Endothelial cell (in vitro differentiated cells): ENCODE measurements at regions not wholly inside any gene's neighbourhood (a gene's known extent, or its start where the extent isn't known, plus 50 kb on each side); places are given as distances from the start of the nearest gene placed in this dataset.
"Not testable (repeated sequence)": the region's sequence is repeated elsewhere in the genome, so short reads cannot be mapped to it uniquely, and the experiment has no call there.

Experiments used
- DNase-seq: peaks from one replicate; pipeline ENCODE4 v3.0.0; 2021; ENCODE audit warnings: low spot score
- H3K27ac Mint-ChIP-seq: one replicate; pipeline ENCODE4 v1.8.0; 2021; ENCODE audit warnings: mixed read lengths, inconsistent platforms; ENCODE audit not compliant: unreplicated experiment
- H3K27me3 Mint-ChIP-seq: one replicate; pipeline ENCODE4 v1.8.0; 2021; ENCODE audit warnings: mild to moderate bottlenecking, moderate library complexity, mixed read lengths, inconsistent platforms; ENCODE audit not compliant: unreplicated experiment
- H3K36me3 Mint-ChIP-seq: one replicate; pipeline ENCODE4 v1.8.0; 2021; ENCODE audit warnings: mild to moderate bottlenecking, low read depth, mixed read lengths, inconsistent platforms; ENCODE audit not compliant: unreplicated experiment
- H3K4me1 Mint-ChIP-seq: one replicate; pipeline ENCODE4 v1.8.0; 2021; ENCODE audit warnings: mild to moderate bottlenecking, mixed read lengths, inconsistent platforms; ENCODE audit not compliant: unreplicated experiment
- H3K4me3 Mint-ChIP-seq: one replicate; pipeline ENCODE4 v1.8.0; 2021; ENCODE audit warnings: mild to moderate bottlenecking, mixed read lengths, inconsistent platforms; ENCODE audit not compliant: unreplicated experiment
- H3K9me3 Mint-ChIP-seq: one replicate; pipeline ENCODE4 v1.8.0; 2021; ENCODE audit warnings: mixed read lengths, inconsistent platforms; ENCODE audit not compliant: unreplicated experiment
- CTCF ChIP-seq: fragments of 200-600 bp; sonication (generic); IDR thresholded peaks from one replicate; pipeline ENCODE4 v1.5.0; 2021; ENCODE audit warnings: antibody characterized with exemption; ENCODE audit not compliant: unreplicated experiment

DNA sequence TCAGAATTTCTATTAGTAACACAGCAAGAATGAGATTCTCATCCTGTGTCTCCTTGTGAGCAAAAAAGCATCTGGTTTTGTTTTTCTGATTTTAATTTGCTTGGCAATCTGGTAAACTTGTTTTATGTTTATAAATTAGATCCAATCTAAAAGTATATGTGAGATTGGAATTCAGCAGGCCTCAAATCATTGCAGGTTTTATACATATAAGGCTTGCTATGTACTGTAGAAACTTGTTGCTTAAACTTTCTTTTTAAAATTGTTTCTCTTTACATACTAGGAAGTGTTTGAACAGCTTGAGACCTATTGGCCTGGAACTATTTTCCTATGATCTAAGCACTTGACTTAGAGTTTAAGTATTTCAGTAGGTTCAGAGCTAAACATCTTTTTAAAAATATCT is 1037.8 kb downstream of the NR2F1-AS1 start:
- no peak overlapping the region for H3K27ac Mint-ChIP-seq
- TF ChIP-seq CTCF, result no peak
- H3K27me3 Mint-ChIP-seq, result no peaks in the 10 kb centered on the region
- no peaks in the 10 kb centered on the region for H3K9me3 Mint-ChIP-seq
- H3K4me3 Mint-ChIP-seq, result no peak overlapping the region
- no peaks in the 10 kb centered on the region for H3K36me3 Mint-ChIP-seq
- DNase-seq, result no peak
- peaks cover 4% of the 10 kb centered on the region for H3K4me1 Mint-ChIP-seq

GRCh38 chr5:92542017-92542416 is 1039.0 kb downstream of the NR2F1-AS1 start:
- H3K4me1 Mint-ChIP-seq, H3K4me3 Mint-ChIP-seq, H3K27ac Mint-ChIP-seq, H3K9me3 Mint-ChIP-seq, H3K27me3 Mint-ChIP-seq, H3K36me3 Mint-ChIP-seq, DNase-seq: not testable (repeated sequence)

DNA sequence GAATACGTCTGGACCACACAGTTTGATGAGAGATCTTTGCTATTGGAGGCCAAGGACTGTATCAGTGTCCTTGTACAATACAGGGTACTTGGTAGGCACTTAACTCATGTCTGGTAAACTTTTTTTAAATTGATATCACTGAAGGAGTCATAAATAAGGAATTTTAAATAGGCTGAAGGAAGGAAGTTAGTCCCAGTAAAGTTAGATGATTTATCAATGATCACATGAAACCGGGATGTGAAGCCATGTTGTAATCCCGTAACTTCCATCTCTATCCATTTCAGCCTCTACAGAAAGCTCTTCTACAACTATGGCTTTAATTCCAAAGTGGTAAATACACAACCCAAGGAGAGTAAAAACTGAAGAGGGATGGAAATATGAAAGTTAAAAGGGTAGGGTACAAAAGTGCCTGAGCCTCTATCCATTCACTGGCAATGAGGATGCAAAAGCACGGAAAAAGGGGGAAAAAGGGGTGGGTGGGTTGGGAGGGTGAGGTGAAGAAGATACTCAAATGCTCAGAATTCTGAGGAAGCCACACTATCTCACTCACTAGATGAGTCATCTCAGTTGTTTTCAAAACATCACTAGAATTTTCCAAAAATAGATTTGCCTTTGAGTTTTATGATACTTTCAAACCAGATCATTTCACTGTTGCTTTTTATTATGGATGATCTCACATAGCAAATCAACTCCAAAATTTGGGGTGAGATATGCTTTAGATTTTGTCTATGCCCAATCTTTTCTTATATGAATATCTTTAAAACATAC is 1053.5 kb downstream of the NR2F1-AS1 start:
- no peaks in the 10 kb centered on the region for H3K27me3 Mint-ChIP-seq
- no peak for DNase-seq
- no peaks in the 10 kb centered on the region for H3K36me3 Mint-ChIP-seq
- no peaks in the 10 kb centered on the region for H3K9me3 Mint-ChIP-seq
- no peaks in the 10 kb centered on the region for H3K4me1 Mint-ChIP-seq
- TF ChIP-seq CTCF, result no peak
- H3K27ac Mint-ChIP-seq, result no peak overlapping the region
- no peak overlapping the region for H3K4me3 Mint-ChIP-seq

DNA sequence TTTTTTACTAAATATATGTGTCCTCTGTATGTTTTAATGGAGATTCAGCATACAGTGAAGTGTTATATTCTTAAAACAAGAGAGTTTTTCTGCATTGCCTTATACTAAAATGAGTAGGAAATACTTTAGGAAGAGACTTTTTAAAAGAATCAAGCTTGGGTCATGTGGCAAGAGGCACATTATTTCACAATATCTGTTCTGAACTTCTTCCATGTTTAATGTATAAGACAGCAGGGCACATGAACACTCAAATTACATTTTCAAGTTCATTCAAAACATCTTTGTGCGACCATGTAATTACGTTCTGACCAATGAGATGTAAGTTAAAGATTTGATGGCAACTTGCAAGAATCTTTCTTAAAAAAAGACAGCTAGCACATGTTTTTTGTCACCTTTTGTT is 1055.9 kb downstream of the NR2F1-AS1 start:
- H3K4me1 Mint-ChIP-seq, result no peaks in the 10 kb centered on the region
- H3K4me3 Mint-ChIP-seq, result no peak overlapping the region
- H3K36me3 Mint-ChIP-seq, result no peaks in the 10 kb centered on the region
- H3K9me3 Mint-ChIP-seq, result no peaks in the 10 kb centered on the region
- no peaks in the 10 kb centered on the region for H3K27me3 Mint-ChIP-seq
- no peak overlapping the region for H3K27ac Mint-ChIP-seq
- no peak for TF ChIP-seq CTCF
- no peak for DNase-seq

GRCh38 chr5:92519811-92520632 is 1061.0 kb downstream of the NR2F1-AS1 start:
- Mint-ChIP-seq H3K9me3 (no peaks in the 10 kb centered on the region), H3K4me1 (no peaks in the 10 kb centered on the region), H3K27me3 (no peaks in the 10 kb centered on the region), H3K36me3 (no peaks in the 10 kb centered on the region), H3K27ac (no peak overlapping the region), H3K4me3 (no peak overlapping the region)
- no peak for DNase-seq
- no peak for TF ChIP-seq CTCF
